ENCODE measurements at regions not wholly inside any gene's neighbourhood (a gene's known extent, or its start where the extent isn't known, plus 50 kb on each side); places are given as distances from the start of the nearest gene placed in this dataset.

DNA sequence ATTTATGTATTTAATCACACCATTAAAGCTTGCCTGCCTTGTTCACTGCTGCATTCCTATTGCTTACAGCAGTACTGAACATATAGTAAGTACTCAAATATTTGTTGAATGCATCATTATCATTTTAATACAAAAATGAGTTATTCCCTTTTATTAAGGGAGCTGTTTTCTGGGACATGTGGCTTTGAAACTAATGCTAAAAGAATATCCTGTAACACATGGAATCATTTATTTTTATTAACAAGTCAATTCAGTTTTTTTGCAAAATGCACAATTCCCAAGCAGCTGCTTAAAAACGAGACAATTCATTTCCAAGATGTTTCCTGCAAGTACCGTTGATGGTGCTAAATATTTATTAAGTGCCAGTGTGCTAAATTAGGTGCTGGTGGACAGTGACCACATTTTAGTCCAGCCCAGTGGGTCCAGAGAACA, 148.3 kb upstream of the NR3C1 start:
- H3K36me3 ChIP-seq (ENCODE audit: control insufficient read depth in 2 of 3, insufficient read depth in 3 of 3, low read length in 3 of 3), result no peaks in the 10 kb centered on the region
- FAIRE-seq (no peak), DNase-seq (no peak)
- no peak overlapping the region for H3K9ac ChIP-seq (ENCODE audit: low read length in 3 of 3)
- H3K27ac ChIP-seq (ENCODE audit: low read depth in 2 of 2, low read length in 2 of 2), result no peak overlapping the region
- no peaks in the 10 kb centered on the region for H3K27me3 ChIP-seq (ENCODE audit: control insufficient read depth, insufficient read depth, low read length)
- no peaks in the 10 kb centered on the region for H3K9me3 ChIP-seq (ENCODE audit: control insufficient read depth in 2 of 3, insufficient read depth in 1 of 3, low read length in 3 of 3)
- H3K4me1 ChIP-seq (ENCODE audit: control insufficient read depth in 2 of 3, insufficient read depth in 2 of 3, low read depth in 1 of 3, low read length in 3 of 3), result no peaks in the 10 kb centered on the region
- TF ChIP-seq, protein P1, sequence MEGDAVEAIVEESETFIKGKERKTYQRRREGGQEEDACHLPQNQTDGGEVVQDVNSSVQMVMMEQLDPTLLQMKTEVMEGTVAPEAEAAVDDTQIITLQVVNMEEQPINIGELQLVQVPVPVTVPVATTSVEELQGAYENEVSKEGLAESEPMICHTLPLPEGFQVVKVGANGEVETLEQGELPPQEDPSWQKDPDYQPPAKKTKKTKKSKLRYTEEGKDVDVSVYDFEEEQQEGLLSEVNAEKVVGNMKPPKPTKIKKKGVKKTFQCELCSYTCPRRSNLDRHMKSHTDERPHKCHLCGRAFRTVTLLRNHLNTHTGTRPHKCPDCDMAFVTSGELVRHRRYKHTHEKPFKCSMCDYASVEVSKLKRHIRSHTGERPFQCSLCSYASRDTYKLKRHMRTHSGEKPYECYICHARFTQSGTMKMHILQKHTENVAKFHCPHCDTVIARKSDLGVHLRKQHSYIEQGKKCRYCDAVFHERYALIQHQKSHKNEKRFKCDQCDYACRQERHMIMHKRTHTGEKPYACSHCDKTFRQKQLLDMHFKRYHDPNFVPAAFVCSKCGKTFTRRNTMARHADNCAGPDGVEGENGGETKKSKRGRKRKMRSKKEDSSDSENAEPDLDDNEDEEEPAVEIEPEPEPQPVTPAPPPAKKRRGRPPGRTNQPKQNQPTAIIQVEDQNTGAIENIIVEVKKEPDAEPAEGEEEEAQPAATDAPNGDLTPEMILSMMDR (IDR thresholded peaks at IDR 0.05; ENCODE audit: borderline replicate concordance, extremely low read depth, insufficient read depth), result no peak
- intact Hi-C loops (cut with DNase I), result loop anchor here (5.0 kb wide), 1 partner anchor 860 kb away; no protein-coding TSS in a partner anchor
- no peak overlapping the region for H3K4me3 ChIP-seq (ENCODE audit: low read length in 3 of 3)

DNA sequence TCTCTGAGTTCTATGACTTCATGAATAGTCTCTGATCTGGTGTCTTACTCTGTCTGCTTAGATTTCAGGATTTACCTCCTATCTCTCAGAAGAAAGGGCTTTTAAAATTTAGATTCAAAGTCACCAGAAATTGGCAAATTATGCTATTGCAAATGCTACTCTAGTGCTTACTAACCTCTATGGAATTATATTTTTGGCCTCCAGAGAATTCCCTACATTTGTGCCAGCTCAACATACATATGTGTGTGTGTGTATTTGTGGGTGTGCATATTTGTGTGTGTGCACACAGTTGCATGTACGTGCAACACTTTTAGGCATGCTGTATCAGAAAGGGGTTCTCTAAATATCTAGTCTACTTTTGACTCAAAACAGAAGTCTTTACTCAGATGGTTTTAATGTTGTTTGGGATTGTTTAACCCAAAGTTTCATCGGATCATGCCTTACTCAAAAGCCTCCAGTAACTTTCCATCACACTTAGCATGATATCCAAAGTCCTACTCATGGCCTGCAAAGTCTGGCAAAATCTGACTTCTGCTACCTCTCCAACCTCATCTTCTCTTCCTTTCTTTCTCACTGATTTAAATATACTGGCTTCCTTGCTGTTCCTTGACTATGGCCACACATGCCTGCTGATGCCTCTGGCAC, 147.6 kb upstream of the NR3C1 start:
- TF ChIP-seq, protein P1 (IDR thresholded peaks at IDR 0.05; ENCODE audit: borderline replicate concordance, extremely low read depth, insufficient read depth), result no peak
- intact Hi-C loops (cut with DNase I), result loop anchor here (5.0 kb wide), 1 partner anchor 861 kb away; no protein-coding TSS in a partner anchor
- H3K4me1 ChIP-seq (ENCODE audit: control insufficient read depth in 2 of 3, insufficient read depth in 2 of 3, low read depth in 1 of 3, low read length in 3 of 3), result no peaks in the 10 kb centered on the region

DNA sequence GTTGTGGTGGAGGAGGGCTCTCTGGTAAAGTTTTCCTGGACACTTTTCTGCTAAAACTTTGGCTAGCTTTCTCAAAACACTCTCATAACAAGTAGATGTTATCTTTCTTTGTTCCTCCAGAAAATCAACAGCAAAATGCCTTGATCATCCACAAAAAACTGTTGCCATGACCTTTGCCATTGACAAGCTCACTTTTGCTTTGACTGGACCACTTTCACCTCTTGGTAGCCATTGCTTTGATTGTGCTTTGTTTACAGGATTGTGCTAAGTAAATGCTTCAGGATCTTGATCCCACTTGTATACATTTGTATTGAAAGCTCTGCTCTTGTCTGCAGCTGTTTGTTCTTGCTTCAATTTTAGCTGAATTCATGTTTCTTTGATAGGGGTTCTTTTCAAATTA, 143.9 kb upstream of the NR3C1 start:
- no peak for FAIRE-seq
- Histone ChIP-seq H3K36me3 (ENCODE audit: control insufficient read depth in 2 of 3, insufficient read depth in 3 of 3, low read length in 3 of 3) (no peaks in the 10 kb centered on the region), H3K9me3 (ENCODE audit: control insufficient read depth in 2 of 3, insufficient read depth in 1 of 3, low read length in 3 of 3) (no peaks in the 10 kb centered on the region), H3K27me3 (ENCODE audit: control insufficient read depth, insufficient read depth, low read length) (no peaks in the 10 kb centered on the region), H3K4me3 (ENCODE audit: low read length in 3 of 3) (no peak overlapping the region), H3K9ac (ENCODE audit: low read length in 3 of 3) (no peak overlapping the region), H3K27ac (ENCODE audit: low read depth in 2 of 2, low read length in 2 of 2) (no peak overlapping the region), H3K4me1 (ENCODE audit: control insufficient read depth in 2 of 3, insufficient read depth in 2 of 3, low read depth in 1 of 3, low read length in 3 of 3) (no peaks in the 10 kb centered on the region)
- DNase-seq, result no peak
- intact Hi-C loops (cut with DNase I), result no loop called here
- TF ChIP-seq, protein P1 (IDR thresholded peaks at IDR 0.05; ENCODE audit: borderline replicate concordance, extremely low read depth, insufficient read depth), result no peak

More for the DNA sequence above, 147.6 kb upstream of the NR3C1 start:
- H3K9ac ChIP-seq (ENCODE audit: low read length in 3 of 3), result no peak overlapping the region
- no peaks in the 10 kb centered on the region for H3K27me3 ChIP-seq (ENCODE audit: control insufficient read depth, insufficient read depth, low read length)
- H3K36me3 ChIP-seq (ENCODE audit: control insufficient read depth in 2 of 3, insufficient read depth in 3 of 3, low read length in 3 of 3), result no peaks in the 10 kb centered on the region
- H3K27ac ChIP-seq (ENCODE audit: low read depth in 2 of 2, low read length in 2 of 2), result no peak overlapping the region
- FAIRE-seq (no peak), DNase-seq (no peak)
- no peak overlapping the region for H3K4me3 ChIP-seq (ENCODE audit: low read length in 3 of 3)
- no peaks in the 10 kb centered on the region for H3K9me3 ChIP-seq (ENCODE audit: control insufficient read depth in 2 of 3, insufficient read depth in 1 of 3, low read length in 3 of 3)

- no peak for FAIRE-seq
These were observed 142.9 kb upstream of the NR3C1 start for GRCh38 chr5:143546394-143546793.

More at GRCh38 chr5:143546394-143546793, 142.9 kb upstream of the NR3C1 start:
- intact Hi-C loops (cut with DNase I), result no loop called here
- H3K4me1 ChIP-seq (ENCODE audit: control insufficient read depth in 2 of 3, insufficient read depth in 2 of 3, low read depth in 1 of 3, low read length in 3 of 3), result no peaks in the 10 kb centered on the region
- no peak overlapping the region for H3K27ac ChIP-seq (ENCODE audit: low read depth in 2 of 2, low read length in 2 of 2)
- TF ChIP-seq, protein P1 (IDR thresholded peaks at IDR 0.05; ENCODE audit: borderline replicate concordance, extremely low read depth, insufficient read depth), result no peak
- H3K36me3 ChIP-seq (ENCODE audit: control insufficient read depth in 2 of 3, insufficient read depth in 3 of 3, low read length in 3 of 3), result no peaks in the 10 kb centered on the region
- H3K27me3 ChIP-seq (ENCODE audit: control insufficient read depth, insufficient read depth, low read length), result no peaks in the 10 kb centered on the region
- DNase-seq, result no peak
- H3K9me3 ChIP-seq (ENCODE audit: control insufficient read depth in 2 of 3, insufficient read depth in 1 of 3, low read length in 3 of 3), result no peaks in the 10 kb centered on the region
- no peak overlapping the region for H3K9ac ChIP-seq (ENCODE audit: low read length in 3 of 3)
- H3K4me3 ChIP-seq (ENCODE audit: low read length in 3 of 3), result no peak overlapping the region

Data from kidney (tissue), 13 donors.